Retina (tissue), 1 donor: ENCODE measurements at regions not wholly inside any gene's neighbourhood (a gene's known extent, or its start where the extent isn't known, plus 50 kb on each side); places are given as distances from the start of the nearest gene placed in this dataset.

Experiments used
- DNase-seq: peaks from one replicate; pipeline ENCODE4 v3.0.0-alpha.2; 2016

- no peak for DNase-seq
Measured at GRCh38 chr15:96538491-96538890, 208.0 kb downstream of the NR2F2 start.

DNA sequence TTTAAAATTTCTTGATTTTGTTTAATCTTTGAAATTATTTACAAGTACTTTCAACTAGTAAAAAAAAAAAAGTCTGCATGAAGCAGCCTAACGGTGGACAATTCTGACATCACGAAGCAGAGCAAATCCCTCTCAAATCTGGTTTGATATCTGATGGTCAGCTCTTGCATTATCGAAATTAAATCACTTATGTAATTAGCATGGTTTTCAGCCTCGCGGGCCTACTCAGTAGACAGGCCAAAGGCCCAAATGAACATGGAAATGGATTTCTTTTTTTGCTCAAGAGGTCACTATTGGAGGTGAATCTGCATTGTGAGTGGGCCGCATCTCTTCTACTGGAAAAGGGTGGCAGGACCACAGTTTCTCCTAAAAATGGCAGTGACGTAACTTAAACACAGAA lies 209.8 kb downstream of the NR2F2 start:
- DNase-seq = no peak

- DNase-seq = no peak
Measured at GRCh38 chr15:96542130-96542770, 211.8 kb downstream of the NR2F2 start.

DNA sequence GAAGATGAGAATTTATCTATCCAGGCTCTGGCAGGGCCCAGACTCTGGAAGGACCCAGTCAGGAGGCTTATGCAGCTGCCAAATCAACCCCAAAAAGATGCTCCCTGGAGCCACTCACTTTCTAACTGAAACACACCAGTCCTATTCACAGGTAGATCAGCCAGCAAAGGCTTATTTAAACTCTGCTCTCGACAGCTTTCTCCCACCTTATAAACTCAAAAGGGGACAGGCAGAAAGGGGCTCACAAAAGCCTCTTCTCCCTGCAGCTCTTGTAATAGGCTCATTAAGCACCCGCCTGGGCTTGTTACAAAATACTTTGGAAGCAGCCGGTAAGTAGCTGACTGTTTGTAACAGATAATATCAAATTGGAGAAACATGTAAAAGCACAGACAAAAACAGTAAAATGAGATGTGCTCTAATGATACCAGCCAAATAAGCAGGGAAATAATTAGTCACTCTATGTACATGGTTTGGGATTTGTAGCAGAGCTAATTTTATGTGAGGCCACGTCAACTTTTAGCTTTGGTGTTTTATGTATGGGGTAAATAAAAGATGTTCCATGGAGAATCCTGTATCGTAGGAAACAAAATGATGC lies 213.8 kb downstream of the NR2F2 start:
- peak; percentile 20 for DNase-seq

DNA sequence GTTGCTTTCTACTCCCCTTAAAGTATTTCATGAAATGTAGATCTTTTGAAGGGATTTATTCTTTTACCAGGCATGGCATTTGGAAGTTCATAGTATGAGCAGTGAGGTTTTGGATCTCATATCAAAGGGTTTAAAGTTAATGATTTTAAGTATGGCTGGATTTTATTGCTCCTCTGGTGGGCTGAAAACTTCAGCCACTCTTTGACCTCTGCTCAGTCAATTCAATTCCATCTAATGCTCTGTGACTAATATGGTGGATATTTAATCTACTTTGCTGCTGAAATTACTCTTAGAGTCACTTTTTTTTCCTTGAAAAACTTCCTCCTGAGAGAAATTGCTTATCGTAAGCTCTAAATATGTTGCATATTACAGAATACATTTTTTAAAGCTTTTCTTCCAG lies 218.6 kb downstream of the NR2F2 start:
- no peak for DNase-seq

DNA sequence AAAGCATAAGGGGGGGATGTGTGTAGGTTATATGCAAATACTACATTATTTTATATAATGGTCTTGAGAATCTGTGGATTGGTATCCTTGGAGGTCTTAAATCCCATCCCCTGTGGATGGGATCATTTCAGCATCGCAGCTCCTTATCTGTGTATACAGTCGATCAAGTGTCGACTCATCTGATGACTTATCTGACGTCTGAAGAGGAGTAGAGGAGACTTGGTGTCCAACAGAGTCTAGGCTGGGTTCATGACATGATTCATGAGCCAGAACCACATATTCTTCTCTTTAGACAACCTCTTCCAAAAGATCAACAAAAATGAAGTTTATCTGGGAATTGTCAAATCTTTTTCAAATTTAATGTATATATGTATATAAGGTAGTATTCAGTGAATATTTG lies 220.7 kb downstream of the NR2F2 start:
- DNase-seq = no peak

GRCh38 chr15:96551722-96552121 lies 221.2 kb downstream of the NR2F2 start:
- DNase-seq = no peak

DNA sequence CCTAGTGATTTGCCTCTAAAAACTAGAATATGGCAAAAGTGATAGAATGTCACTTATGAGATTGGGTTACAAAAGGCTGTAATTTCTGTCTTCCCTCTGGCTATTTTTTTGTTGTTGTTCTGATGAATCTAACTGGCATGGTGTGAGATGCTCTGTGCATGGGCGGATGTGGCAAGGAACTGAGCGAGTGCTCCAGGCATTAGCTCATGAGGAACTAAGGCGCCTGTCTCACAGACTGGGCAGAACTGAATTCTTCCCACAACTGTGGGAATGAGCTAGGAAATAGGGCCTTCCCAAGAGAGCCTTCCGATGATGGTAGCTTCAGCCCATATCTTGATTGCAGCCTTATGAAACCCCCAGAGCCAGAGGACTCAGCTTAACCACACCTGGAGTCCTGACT lies 222.5 kb downstream of the NR2F2 start:
- no peak for DNase-seq

DNA sequence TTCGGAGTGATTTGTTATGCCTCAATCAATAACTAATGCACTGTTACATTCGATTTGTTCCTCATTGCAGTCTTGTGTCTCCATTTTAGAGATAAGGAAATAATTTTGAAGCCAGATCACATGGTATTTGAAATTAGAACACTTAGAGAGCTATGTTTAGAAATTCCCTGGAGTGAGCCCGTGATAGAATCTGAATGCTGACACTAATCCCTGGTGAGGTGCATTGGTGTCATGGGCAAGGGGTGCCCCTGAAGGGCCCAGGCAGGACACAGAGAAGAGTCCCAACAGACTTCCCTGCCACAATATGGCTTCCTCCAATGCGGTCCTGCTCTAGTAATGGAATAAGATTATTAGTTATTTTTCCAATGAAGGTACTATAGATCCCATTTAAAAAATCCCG lies 223.0 kb downstream of the NR2F2 start:
- no peak for DNase-seq

DNA sequence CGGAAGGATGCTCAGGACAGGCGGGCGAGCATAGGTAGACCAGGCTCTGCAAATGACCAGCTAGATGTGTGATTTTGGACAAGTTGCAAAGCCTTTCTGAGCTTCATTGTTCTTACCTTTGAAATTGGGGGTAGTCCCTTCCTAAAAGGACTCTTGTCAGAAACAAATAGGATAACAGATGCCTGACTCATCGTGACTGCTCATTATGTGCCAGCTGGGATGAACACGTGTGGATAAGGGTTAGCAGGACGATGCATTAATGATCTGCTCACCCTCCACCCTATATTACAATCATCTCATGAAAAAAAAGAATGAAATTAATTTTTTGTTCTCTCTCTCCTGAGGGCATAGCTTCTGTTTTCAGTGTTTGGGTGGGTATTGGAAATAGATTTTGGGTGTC lies 223.4 kb downstream of the NR2F2 start:
- DNase-seq = no peak

GRCh38 chr15:96554541-96554940 lies 224.0 kb downstream of the NR2F2 start:
- no peak for DNase-seq

DNA sequence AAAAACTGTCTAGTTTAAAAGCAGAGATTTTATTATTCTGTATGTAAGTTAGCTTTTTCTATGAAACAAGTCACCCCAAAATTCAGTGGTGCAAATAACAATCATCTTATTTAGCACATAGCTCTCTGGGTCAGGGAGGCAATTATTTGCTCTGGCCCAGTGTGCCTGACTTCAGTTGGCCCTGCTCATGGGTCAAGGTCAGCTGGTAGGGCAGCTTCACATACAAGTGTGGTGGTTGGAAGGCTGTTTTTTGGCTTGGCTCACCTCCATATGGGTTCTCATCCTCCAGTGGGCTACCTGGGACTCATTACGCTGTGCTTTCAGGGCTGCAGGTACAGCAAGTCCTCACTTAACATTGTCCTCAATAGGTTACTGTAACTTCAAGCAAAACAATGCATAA lies 228.6 kb downstream of the NR2F2 start:
- no peak for DNase-seq

- no peak for DNase-seq
Measured at GRCh38 chr15:96559631-96560030, 229.1 kb downstream of the NR2F2 start.

DNA sequence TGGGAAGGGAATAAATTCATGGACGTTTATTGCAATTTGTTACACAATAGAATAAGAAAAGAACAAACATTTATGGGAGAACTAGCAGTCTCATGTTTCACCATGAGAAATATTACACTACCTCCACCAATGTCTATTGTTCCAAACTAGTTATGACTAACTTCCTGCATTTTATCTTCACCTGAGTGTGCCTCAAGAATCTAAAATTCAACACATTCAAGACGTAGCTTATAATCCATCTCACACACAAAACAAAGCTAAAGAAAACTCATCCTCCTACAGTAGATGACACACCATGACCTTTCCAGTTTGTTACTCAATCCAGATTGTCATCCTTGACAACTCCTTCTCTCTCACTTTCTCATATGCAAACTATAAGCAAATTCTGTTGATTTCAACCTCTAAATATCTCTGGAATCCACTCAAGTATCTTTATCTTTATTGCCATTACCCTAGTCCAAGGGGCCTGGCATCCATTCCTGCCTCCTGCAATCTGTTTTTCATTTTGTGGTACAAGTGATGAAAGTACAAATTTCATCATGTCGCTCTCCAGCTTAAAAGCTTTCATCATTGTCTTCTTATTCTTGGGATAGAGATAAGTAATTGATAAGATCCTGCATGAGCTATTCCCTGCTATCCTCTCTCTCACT lies 229.9 kb downstream of the NR2F2 start:
- no peak for DNase-seq

GRCh38 chr15:96561593-96561992 lies 231.1 kb downstream of the NR2F2 start:
- no peak for DNase-seq

- DNase-seq = no peak
Measured at GRCh38 chr15:96564546-96564945, 234.0 kb downstream of the NR2F2 start.

DNA sequence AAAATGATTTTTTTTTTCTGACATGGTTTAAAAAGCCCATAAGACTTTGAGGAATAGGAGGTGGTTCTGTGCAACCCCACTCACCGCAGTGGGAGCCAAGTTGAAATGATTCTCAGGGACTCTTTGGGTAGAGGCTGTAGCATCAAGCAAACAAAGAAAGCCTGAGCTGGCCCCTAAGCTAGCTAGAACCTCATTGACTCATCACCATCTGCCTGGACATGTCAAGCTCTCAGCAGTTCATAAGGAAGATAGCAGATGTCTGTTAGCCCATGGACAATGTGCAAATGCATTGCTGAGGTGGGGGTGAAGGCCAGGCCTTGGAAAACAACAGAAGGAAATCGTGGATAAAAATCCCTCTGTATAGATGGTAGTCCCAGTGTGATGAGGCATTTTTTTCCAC lies 234.8 kb downstream of the NR2F2 start:
- DNase-seq = no peak

DNA sequence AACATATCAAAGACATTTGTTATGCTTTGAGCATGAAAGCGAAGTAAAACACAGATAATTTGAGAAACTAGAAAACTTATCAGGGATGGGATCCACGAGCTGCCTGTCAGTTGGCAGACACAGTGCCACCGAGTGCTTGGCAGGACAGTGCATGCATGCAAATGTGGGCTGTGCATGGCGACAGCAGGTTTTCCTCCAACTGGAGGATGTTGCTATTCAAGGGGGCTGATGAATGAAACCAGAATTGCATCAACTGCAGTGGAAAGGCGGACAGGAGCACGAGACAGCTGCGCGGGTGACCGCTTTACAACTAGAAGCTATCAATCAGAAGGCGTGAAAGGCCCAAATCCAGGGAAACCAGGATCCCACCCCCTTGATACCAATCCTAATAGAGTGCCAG lies 244.3 kb downstream of the NR2F2 start:
- DNase-seq = no peak

DNA sequence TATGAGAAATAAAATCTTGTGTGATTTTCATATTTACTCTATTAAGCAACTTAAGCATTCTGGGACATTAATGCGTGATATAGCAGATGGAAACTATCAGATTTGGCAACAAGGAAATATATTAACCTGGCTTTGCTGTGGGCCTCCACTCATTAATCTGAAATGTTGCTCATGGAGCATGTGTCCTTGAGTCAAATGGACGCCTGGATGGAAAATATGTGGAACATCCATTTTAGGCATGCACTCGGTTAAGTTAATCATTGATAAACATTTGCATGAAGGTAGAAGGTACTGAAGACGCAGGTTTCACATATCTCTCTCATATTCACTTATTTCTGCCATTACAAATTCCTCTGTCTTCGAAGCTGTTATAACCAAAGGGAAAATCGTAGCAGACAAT lies 246.1 kb downstream of the NR2F2 start:
- no peak for DNase-seq

DNA sequence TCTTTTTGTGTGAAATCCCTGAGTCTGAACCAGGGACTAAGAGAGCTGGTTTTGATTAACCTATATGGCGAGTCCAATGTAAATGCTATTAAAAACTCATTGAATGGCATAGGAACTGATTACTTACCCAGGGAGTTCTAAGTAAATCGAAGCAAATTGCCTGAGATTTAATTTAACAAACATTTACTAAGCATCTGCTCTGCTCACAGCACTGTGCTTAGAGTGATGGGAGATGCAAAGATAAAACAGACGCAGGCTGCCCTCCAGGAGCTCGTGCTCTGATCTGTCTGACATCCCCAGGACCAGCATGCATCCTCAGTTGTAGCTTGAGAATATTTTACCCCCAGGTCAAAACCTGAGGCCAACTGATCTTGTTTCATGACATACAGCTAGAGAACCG lies 247.9 kb downstream of the NR2F2 start:
- DNase-seq = no peak

GRCh38 chr15:96581371-96581770 lies 250.9 kb downstream of the NR2F2 start:
- no peak for DNase-seq

GRCh38 chr15:96582473-96582872 lies 252.0 kb downstream of the NR2F2 start:
- no peak for DNase-seq

- DNase-seq = no peak
Measured at GRCh38 chr15:96583671-96584070, 253.2 kb downstream of the NR2F2 start.

GRCh38 chr15:96585484-96586386 lies 255.2 kb downstream of the NR2F2 start:
- DNase-seq = no peak
